IMR-90 (cell line): ENCODE measurements at regions not wholly inside any gene's neighbourhood (a gene's known extent, or its start where the extent isn't known, plus 50 kb on each side); places are given as distances from the start of the nearest gene placed in this dataset.

ENCODE experiments used
- ATAC-seq: fragments of 200-7000 bp; cut with Tn5 transposase; 2 replicates; pipeline ENCODE4 v1.9.1; 2020; ENCODE audit warnings: low read depth, mild to moderate bottlenecking, moderate library complexity
- BruUV-seq: library from RNA; stranded (reverse); fragments of 400-500 nt; replicated peaks from 2 replicates; lab custom pipeline; 2021; lab: Mats Ljungman, UMichigan
- CTCF ChIA-PET: fragments of 300-600 bp; formaldehyde crosslinking; extraction: SDS; loops from one replicate; lab custom pipeline; 2021; ENCODE audit warnings: antibody characterized with exemption; lab: Yijun Ruan, JAX
- POLR2A ChIA-PET: fragments of 300-600 bp; sonication (Branson Sonifier 250); formaldehyde crosslinking; loops from one replicate; lab custom pipeline; 2022; ENCODE audit warnings: antibody characterized with exemption; ENCODE audit not compliant: unreplicated experiment; lab: Charles Lee
- DNase-seq: peaks from one replicate; pipeline ENCODE4 v3.0.0; 2013
- H2AFZ ChIP-seq: replicated peaks from 2 replicates; pipeline ENCODE3; 2013; ENCODE audit warnings: low read length, mild to moderate bottlenecking; ENCODE audit not compliant: poor library complexity
- H2AK5ac ChIP-seq: 2 replicates; pipeline ENCODE4 v1.6.1; 2013; ENCODE audit warnings: low read depth, low read length, inconsistent platforms
- H2AK9ac ChIP-seq: replicated peaks from 2 replicates; pipeline ENCODE3; 2013; ENCODE audit warnings: mild to moderate bottlenecking, low read depth, low read length, moderate library complexity; ENCODE audit not compliant: poor library complexity
- H2BK120ac ChIP-seq: 2 replicates; pipeline ENCODE4 v1.6.1; 2013; ENCODE audit warnings: low read depth, low read length, inconsistent platforms
- H2BK15ac ChIP-seq: 3 replicates; pipeline ENCODE4 v1.6.1; 2013; ENCODE audit warnings: low read depth, low read length, inconsistent platforms
- H2BK20ac ChIP-seq: 2 replicates; pipeline ENCODE4 v1.6.1; 2013; ENCODE audit warnings: low read depth, mild to moderate bottlenecking, inconsistent platforms, low read length, moderate library complexity
- H2BK5ac ChIP-seq: 2 replicates; pipeline ENCODE4 v1.6.1; 2013; ENCODE audit warnings: mild to moderate bottlenecking, low read depth, low read length, inconsistent platforms; ENCODE audit not compliant: poor library complexity, severe bottlenecking
- H3K14ac ChIP-seq: replicated peaks from 2 replicates; pipeline ENCODE4 v1.6.1; 2013; ENCODE audit warnings: low read depth, low read length, inconsistent platforms
- H3K18ac ChIP-seq: 2 replicates; pipeline ENCODE4 v1.6.1; 2013; ENCODE audit warnings: low read depth, low read length, control low read depth
- H3K23ac ChIP-seq: 2 replicates; pipeline ENCODE4 v1.6.1; 2013; ENCODE audit warnings: low read depth, low read length, inconsistent platforms
- H3K27ac ChIP-seq: 2 replicates; pipeline ENCODE4 v1.5.1; 2013; ENCODE audit warnings: mild to moderate bottlenecking, control low read depth, low read length; ENCODE audit not compliant: insufficient read depth
- H3K27me3 ChIP-seq: 2 replicates; pipeline ENCODE4 v1.6.1; 2013; ENCODE audit warnings: low read length; ENCODE audit not compliant: control insufficient read depth, insufficient read depth
- H3K36me3 ChIP-seq: 2 replicates; pipeline ENCODE4 v1.6.1; 2013; ENCODE audit warnings: low read length, mixed read lengths; ENCODE audit not compliant: control insufficient read depth, insufficient read depth
- H3K4ac ChIP-seq: 2 replicates; pipeline ENCODE4 v1.6.1; 2013; ENCODE audit warnings: low read depth, low read length, inconsistent platforms
- H3K4me1 ChIP-seq: 2 replicates; pipeline ENCODE4 v1.6.1; 2013; ENCODE audit warnings: low read length, mixed read lengths; ENCODE audit not compliant: control insufficient read depth, insufficient read depth
- H3K4me2 ChIP-seq: 2 replicates; pipeline ENCODE4 v1.6.1; 2013; ENCODE audit warnings: low read depth, mild to moderate bottlenecking, control low read depth, low read length, moderate library complexity
- H3K4me3 ChIP-seq: 2 replicates; pipeline ENCODE4 v1.5.1; 2013; ENCODE audit warnings: low read depth, mild to moderate bottlenecking, control low read depth, low read length, moderate library complexity; ENCODE audit not compliant: insufficient read depth
- H3K56ac ChIP-seq: 2 replicates; pipeline ENCODE4 v1.6.1; 2013; ENCODE audit warnings: low read length, inconsistent platforms; ENCODE audit not compliant: insufficient read depth; ENCODE audit errors: extremely low read depth
- H3K79me1 ChIP-seq, 2 experiments: 2 replicates each; pipeline ENCODE4 v1.6.1; 2013; ENCODE audit warnings: low read length in 2 of 2, inconsistent platforms in 1 of 2, low read depth in 1 of 2
- H3K9ac ChIP-seq: 2 replicates; pipeline ENCODE4 v1.6.1; 2013; ENCODE audit warnings: low read depth, low read length, control low read depth
- H3K9me1 ChIP-seq: 2 replicates; pipeline ENCODE4 v1.6.1; 2013; ENCODE audit warnings: low read length, inconsistent platforms; ENCODE audit not compliant: insufficient read depth
- H3K9me3 ChIP-seq: 2 replicates; pipeline ENCODE4 v1.6.1; 2013; ENCODE audit warnings: low read length; ENCODE audit not compliant: control insufficient read depth, insufficient read depth
- H4K20me1 ChIP-seq: 2 replicates; pipeline ENCODE4 v1.6.1; 2013; ENCODE audit warnings: low read length, inconsistent platforms; ENCODE audit not compliant: insufficient read depth
- H4K5ac ChIP-seq: 2 replicates; pipeline ENCODE4 v1.6.1; 2013; ENCODE audit warnings: mild to moderate bottlenecking, low read depth, low read length, control low read depth
- H4K8ac ChIP-seq, 2 experiments: 2 replicates each; pipeline ENCODE4 v1.6.1; 2013; ENCODE audit warnings: low read depth in 2 of 2, low read length in 2 of 2, control low read depth in 1 of 2, inconsistent platforms in 1 of 2
- H4K91ac ChIP-seq: 2 replicates; pipeline ENCODE4 v1.6.1; 2013; ENCODE audit warnings: low read depth, low read length, inconsistent platforms; ENCODE audit not compliant: insufficient read depth
- CHD1 ChIP-seq: IDR thresholded peaks from 2 replicates; pipeline ENCODE4 v1.6.1; 2012; ENCODE audit warnings: low read depth, low read length, improper control_type of control experiment
- RFX5 ChIP-seq: IDR thresholded peaks from 2 replicates; pipeline ENCODE4 v1.8.0; 2012; ENCODE audit warnings: low read depth, mild to moderate bottlenecking, low read length, moderate library complexity
- WGBS, 2 experiments: methylation state at CpG; one replicate each; pipeline versions ENCODE4 v1.1.5 to v1.1.7; 2013; ENCODE audit warnings: missing lambda C conversion rate in 2 of 2; ENCODE audit not compliant: insufficient read length in 1 of 2; ENCODE audit errors: extremely low coverage in 2 of 2; 5-methylcytosine and 5-hydroxymethylcytosine counted together
- dilution Hi-C: fragments of 300-500 bp; cut with HindIII; formaldehyde crosslinking; loops from one replicate; pipeline ENCODE4 v1.14.3; 2018; ENCODE audit warnings: low sequenced_read_pairs; ENCODE audit not compliant: unreplicated experiment
- in situ Hi-C: fragments of 300-500 bp; cut with MboI; formaldehyde crosslinking; loops from 3 replicates; pipeline ENCODE4 v1.14.3; 2019; ENCODE audit warnings: low sequenced_read_pairs, inconsistent platforms, mixed read lengths
- intact Hi-C: fragments of 100-400 bp; cut with micrococcal nuclease; formaldehyde crosslinking; loops from 2 replicates; pipeline ENCODE4 v1.10.0; 2022
- TF ChIP-seq, protein P1 (sequence below): conservative IDR thresholded peaks from 2 replicates; pipeline ENCODE4 v1.5.1; 2012; ENCODE audit warnings: mild to moderate bottlenecking, low read depth, low read length, improper control_type of control experiment

GRCh38 chr4:31327031-31327430, 606.9 kb downstream of the PCDH7 start:
- WGBS, 2 experiments = 100% methylated on average over 1 of the region's 6 CpGs; no CpG with 5 or more reads in 1 of the 2 experiments
- intact Hi-C loops = no loop called here
- no peak overlapping the region for H3K56ac ChIP-seq
- H3K14ac ChIP-seq = no peak overlapping the region
- H3K79me1 ChIP-seq = no peaks in the 10 kb centered on the region
- ChIA-PET CTCF (no interaction called here), POLR2A (no interaction called here)
- no peak overlapping the region for H2BK20ac ChIP-seq
- H3K9me1 ChIP-seq = no peaks in the 10 kb centered on the region
- no peaks in the 10 kb centered on the region for H3K4me1 ChIP-seq
- BruUV-seq = no TSS peak
- dilution Hi-C loops = no loop called here
- H4K20me1 ChIP-seq = no peaks in the 10 kb centered on the region
- no peak overlapping the region for H3K27ac ChIP-seq
- H2AK5ac ChIP-seq = no peak overlapping the region
- in situ Hi-C loops = no loop called here
- no peak overlapping the region for H3K23ac ChIP-seq
- H3K4me3 ChIP-seq = no peak overlapping the region
- H3K9me3 ChIP-seq = no peaks in the 10 kb centered on the region
- no peak overlapping the region for H3K9ac ChIP-seq
- ATAC-seq (no peak), DNase-seq (no peak)
- no peak overlapping the region for H2BK120ac ChIP-seq
- no peaks in the 10 kb centered on the region for H3K27me3 ChIP-seq
- no peak overlapping the region for H2BK5ac ChIP-seq
- no peak overlapping the region for H2BK15ac ChIP-seq
- H4K5ac ChIP-seq = no peak overlapping the region
- H3K18ac ChIP-seq = no peak overlapping the region
- H3K36me3 ChIP-seq = no peaks in the 10 kb centered on the region
- no peak overlapping the region for H2AK9ac ChIP-seq
- no peak overlapping the region for H4K8ac ChIP-seq
- H2AFZ ChIP-seq = no peak overlapping the region
- H4K91ac ChIP-seq = no peak overlapping the region
- TF ChIP-seq CHD1 (no peak), RFX5 (no peak)
- TF ChIP-seq, protein P1, sequence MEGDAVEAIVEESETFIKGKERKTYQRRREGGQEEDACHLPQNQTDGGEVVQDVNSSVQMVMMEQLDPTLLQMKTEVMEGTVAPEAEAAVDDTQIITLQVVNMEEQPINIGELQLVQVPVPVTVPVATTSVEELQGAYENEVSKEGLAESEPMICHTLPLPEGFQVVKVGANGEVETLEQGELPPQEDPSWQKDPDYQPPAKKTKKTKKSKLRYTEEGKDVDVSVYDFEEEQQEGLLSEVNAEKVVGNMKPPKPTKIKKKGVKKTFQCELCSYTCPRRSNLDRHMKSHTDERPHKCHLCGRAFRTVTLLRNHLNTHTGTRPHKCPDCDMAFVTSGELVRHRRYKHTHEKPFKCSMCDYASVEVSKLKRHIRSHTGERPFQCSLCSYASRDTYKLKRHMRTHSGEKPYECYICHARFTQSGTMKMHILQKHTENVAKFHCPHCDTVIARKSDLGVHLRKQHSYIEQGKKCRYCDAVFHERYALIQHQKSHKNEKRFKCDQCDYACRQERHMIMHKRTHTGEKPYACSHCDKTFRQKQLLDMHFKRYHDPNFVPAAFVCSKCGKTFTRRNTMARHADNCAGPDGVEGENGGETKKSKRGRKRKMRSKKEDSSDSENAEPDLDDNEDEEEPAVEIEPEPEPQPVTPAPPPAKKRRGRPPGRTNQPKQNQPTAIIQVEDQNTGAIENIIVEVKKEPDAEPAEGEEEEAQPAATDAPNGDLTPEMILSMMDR = no peak
- no peak overlapping the region for H3K4me2 ChIP-seq
- H3K4ac ChIP-seq = no peak overlapping the region
